H9 (cell line): ENCODE measurements at regions not wholly inside any gene's neighbourhood (a gene's known extent, or its start where the extent isn't known, plus 50 kb on each side); places are given as distances from the start of the nearest gene placed in this dataset.

Source experiments
- DNase-seq: peaks from one replicate; pipeline ENCODE4 v3.0.0-alpha.2; 2017
- H2AFZ ChIP-seq: one replicate; pipeline ENCODE4 v1.6.1; 2013; ENCODE audit warnings: mild to moderate bottlenecking, low read length, control low read depth, moderate library complexity
- H2AK5ac ChIP-seq: 2 replicates; pipeline ENCODE4 v1.6.1; 2013; ENCODE audit warnings: low read length, control low read depth, mixed read lengths; ENCODE audit not compliant: insufficient read length
- H2BK120ac ChIP-seq: one replicate; pipeline ENCODE4 v1.6.1; 2013; ENCODE audit warnings: low read depth, mild to moderate bottlenecking, low read length, control low read depth, inconsistent platforms; ENCODE audit not compliant: poor library complexity, severe bottlenecking
- H2BK12ac ChIP-seq: 2 replicates; pipeline ENCODE4 v1.6.1; 2013; ENCODE audit warnings: low read length, control low read depth, mixed read lengths, low read depth; ENCODE audit not compliant: insufficient read length
- H2BK15ac ChIP-seq: 2 replicates; pipeline ENCODE4 v1.6.1; 2013; ENCODE audit warnings: low read depth, low read length, control low read depth
- H2BK20ac ChIP-seq: one replicate; pipeline ENCODE4 v1.6.1; 2013; ENCODE audit warnings: low read depth, mild to moderate bottlenecking, low read length, control low read depth, inconsistent platforms; ENCODE audit not compliant: poor library complexity, severe bottlenecking
- H2BK5ac ChIP-seq: 2 replicates; pipeline ENCODE4 v1.6.1; 2013; ENCODE audit warnings: low read length, control low read depth, mixed read lengths; ENCODE audit not compliant: insufficient read length
- H3K14ac ChIP-seq: 2 replicates; pipeline ENCODE4 v1.6.1; 2013; ENCODE audit warnings: low read length, control low read depth; ENCODE audit not compliant: insufficient read depth
- H3K18ac ChIP-seq: 2 replicates; pipeline ENCODE4 v1.6.1; 2013; ENCODE audit warnings: low read depth, mild to moderate bottlenecking, mixed read lengths, low read length, control low read depth; ENCODE audit not compliant: insufficient read length
- H3K23ac ChIP-seq: 2 replicates; pipeline ENCODE4 v1.6.1; 2013; ENCODE audit warnings: low read length, control low read depth, mixed read lengths, low read depth; ENCODE audit not compliant: insufficient read length
- H3K23me2 ChIP-seq: 2 replicates; pipeline ENCODE4 v1.6.1; 2013; ENCODE audit warnings: low read depth, mild to moderate bottlenecking, mixed read lengths, low read length, control low read depth; ENCODE audit not compliant: insufficient read length, poor library complexity, severe bottlenecking
- H3K27ac ChIP-seq: 2 replicates; pipeline ENCODE4 v1.5.1; 2013; ENCODE audit warnings: low read length, control low read depth, mixed read lengths, low read depth; ENCODE audit not compliant: insufficient read length
- H3K27me3 ChIP-seq: 2 replicates; pipeline ENCODE4 v1.6.1; 2013; ENCODE audit warnings: low read length, control low read depth, inconsistent platforms; ENCODE audit not compliant: insufficient read depth
- H3K4ac ChIP-seq: 2 replicates; pipeline ENCODE4 v1.6.1; 2013; ENCODE audit warnings: low read depth, mild to moderate bottlenecking, control low read depth, inconsistent platforms, low read length, moderate library complexity
- H3K4me1 ChIP-seq: 2 replicates; pipeline ENCODE4 v1.6.1; 2013; ENCODE audit warnings: low read length, control low read depth, inconsistent platforms; ENCODE audit not compliant: insufficient read depth
- H3K4me2 ChIP-seq: 2 replicates; pipeline ENCODE4 v1.6.1; 2013; ENCODE audit warnings: low read length, control low read depth, mixed read lengths; ENCODE audit not compliant: insufficient read length, insufficient read depth
- H3K56ac ChIP-seq: 2 replicates; pipeline ENCODE4 v1.6.1; 2013; ENCODE audit warnings: low read depth, mild to moderate bottlenecking, mixed read lengths, low read length, control low read depth; ENCODE audit not compliant: insufficient read length
- H3K79me1 ChIP-seq: 2 replicates; pipeline ENCODE4 v1.6.1; 2013; ENCODE audit warnings: low read depth, mild to moderate bottlenecking, moderate library complexity, low read length, control low read depth, inconsistent platforms; ENCODE audit not compliant: insufficient read depth, poor library complexity, severe bottlenecking
- H3K79me2 ChIP-seq: 2 replicates; pipeline ENCODE4 v1.6.1; 2013; ENCODE audit warnings: low read length, control low read depth, inconsistent platforms; ENCODE audit not compliant: insufficient read depth
- H3K9ac ChIP-seq: 2 replicates; pipeline ENCODE4 v1.6.1; 2013; ENCODE audit warnings: low read length, control low read depth, mixed read lengths; ENCODE audit not compliant: insufficient read length; ENCODE audit errors: extremely low read depth
- H3K9me3 ChIP-seq: one replicate; pipeline ENCODE4 v1.6.1; 2013; ENCODE audit warnings: low read depth, low read length, inconsistent platforms; ENCODE audit not compliant: control insufficient read depth
- H3T11ph ChIP-seq: one replicate; pipeline ENCODE4 v1.6.1; 2013; ENCODE audit warnings: mild to moderate bottlenecking, low read length, control low read depth, inconsistent platforms
- H4K20me1 ChIP-seq: one replicate; pipeline ENCODE4 v1.6.1; 2013; ENCODE audit not compliant: control insufficient read depth, insufficient read length, insufficient read depth
- H4K5ac ChIP-seq: 2 replicates; pipeline ENCODE4 v1.6.1; 2013; ENCODE audit warnings: low read depth, mild to moderate bottlenecking, mixed read lengths, low read length, control low read depth; ENCODE audit not compliant: insufficient read length
- H4K8ac ChIP-seq: replicated peaks from 2 replicates; pipeline ENCODE4 v1.6.1; 2013; ENCODE audit warnings: low read length, control low read depth, mixed read lengths, low read depth; ENCODE audit not compliant: insufficient read length
- H4K91ac ChIP-seq: 2 replicates; pipeline ENCODE4 v1.6.1; 2013; ENCODE audit warnings: low read depth, mild to moderate bottlenecking, moderate library complexity, mixed read lengths, low read length, control low read depth; ENCODE audit not compliant: insufficient read length
- H3K27ac Mint-ChIP-seq, 3 experiments: 2 replicates in 2 of 3; 3 replicates in 1 of 3; pipeline ENCODE4 v1.8.0; 2020 to 2021; ENCODE audit warnings: mixed read lengths in 3 of 3, mild to moderate bottlenecking in 1 of 3, moderate library complexity in 1 of 3
- H3K27me3 Mint-ChIP-seq: 2 replicates; pipeline ENCODE4 v1.8.0; 2021; ENCODE audit warnings: low read depth, mild to moderate bottlenecking, moderate library complexity, mixed read lengths
- H3K36me3 Mint-ChIP-seq, 3 experiments: 2 replicates in 2 of 3; 3 replicates in 1 of 3; pipeline ENCODE4 v1.8.0; 2020 to 2021; ENCODE audit warnings: low read depth in 3 of 3, mixed read lengths in 3 of 3; ENCODE audit not compliant: insufficient read depth in 1 of 3
- H3K4me1 Mint-ChIP-seq, 2 experiments: 2 replicates each; pipeline ENCODE4 v1.8.0; 2020; ENCODE audit warnings: mixed read lengths in 2 of 2
- H3K4me3 Mint-ChIP-seq, 2 experiments: 2 replicates in 1 of 2; 3 replicates in 1 of 2; pipeline ENCODE4 v1.8.0; 2020 to 2021; ENCODE audit warnings: mild to moderate bottlenecking in 2 of 2, mixed read lengths in 2 of 2, moderate library complexity in 1 of 2
- H3K9me3 Mint-ChIP-seq, 2 experiments: 2 replicates in 1 of 2; 3 replicates in 1 of 2; pipeline ENCODE4 v1.8.0; 2020; ENCODE audit warnings: mild to moderate bottlenecking in 2 of 2, mixed read lengths in 2 of 2, moderate library complexity in 1 of 2
- CTCF ChIP-seq: fragments of 200-600 bp; sonication (generic); conservative IDR thresholded peaks from 3 replicates; pipeline ENCODE4 v1.8.0; 2021; ENCODE audit warnings: antibody characterized with exemption, mild to moderate bottlenecking
- WGBS: extraction: QIAGEN DNeasy Blood & Tissue Kit; methylation state at CpG from one replicate; pipeline ENCODE4 v1.1.7; 2013; ENCODE audit warnings: missing lambda C conversion rate, low lambda C conversion rate, mixed read lengths; ENCODE audit not compliant: insufficient read length; ENCODE audit errors: extremely low coverage; 5-methylcytosine and 5-hydroxymethylcytosine counted together

GRCh38 chr12:41908206-41908605 lies 236.5 kb downstream of the GXYLT1 start:
- Histone ChIP-seq H2BK12ac (no peak overlapping the region), H2AK5ac (no peak overlapping the region), H3K79me2 (no peaks in the 10 kb centered on the region), H4K20me1 (no peaks in the 10 kb centered on the region), H3K27me3 (no peaks in the 10 kb centered on the region), H2BK15ac (no peak overlapping the region), H4K5ac (no peak overlapping the region), H3K4me2 (no peak overlapping the region), H2BK20ac (no peak overlapping the region), H3T11ph (no peak overlapping the region), H4K8ac (no peak overlapping the region), H3K79me1 (no peaks in the 10 kb centered on the region), H2BK120ac (no peak overlapping the region), H3K23ac (no peak overlapping the region), H3K23me2 (no peaks in the 10 kb centered on the region), H4K91ac (no peak overlapping the region), H3K18ac (no peak overlapping the region), H3K4ac (no peak overlapping the region), H3K27ac (no peak overlapping the region), H2AFZ (no peak overlapping the region), H3K56ac (no peak overlapping the region), H3K14ac (no peak overlapping the region), H3K9me3 (no peaks in the 10 kb centered on the region), H3K4me1 (peaks cover 6% of the 10 kb centered on the region), H2BK5ac (no peak overlapping the region), H3K9ac (no peak overlapping the region)
- TF ChIP-seq CTCF = no peak
- no peaks in the 10 kb centered on the region; the same call in 1 of the 2 replicates for H3K27me3 Mint-ChIP-seq
- peak overlapping the region in 1 of 3 experiments; percentile 14; a peak in 1 of 7 replicates for H3K27ac Mint-ChIP-seq
- WGBS = no CpG with 5 or more reads among the region's 4 CpGs
- no peak for DNase-seq
- H3K4me1 Mint-ChIP-seq = peaks cover 31 to 38% of the 10 kb centered on the region in 2 experiments
- no peak overlapping the region; a peak in 1 of 5 replicates for H3K4me3 Mint-ChIP-seq
- no peaks in the 10 kb centered on the region for H3K9me3 Mint-ChIP-seq
- H3K36me3 Mint-ChIP-seq = no peaks in the 10 kb centered on the region
